Pancreas (tissue), 10 donors: ENCODE measurements at regions not wholly inside any gene's neighbourhood (a gene's known extent, or its start where the extent isn't known, plus 50 kb on each side); places are given as distances from the start of the nearest gene placed in this dataset.
A peak's percentile ranks its signal among the peaks of the same experiment; 100 is the strongest.

Experiments used
- ATAC-seq, 4 donors: fragments of 200-7000 bp; cut with Tn5 transposase; one replicate each; pipeline versions ENCODE4 v1.8.0 to v1.9.1; 2020; ENCODE audit warnings: mild to moderate bottlenecking in 4 of 4, moderate library complexity in 4 of 4
- DNase-seq, 6 donors: peaks; one replicate each; pipeline ENCODE4 v3.0.0-alpha.2; 2020
- FAIRE-seq: peaks from 2 replicates; lab custom pipeline; 2012; peaks lifted over from hg19 to GRCh38; lab: Jason Lieb, UNC
- H3K27ac ChIP-seq, 4 donors: fragments of 200-600 bp; sonication (generic); 1 replicate in 3 of 4; 2 replicates in 1 of 4; pipeline versions ENCODE4 v1.5.0 to v1.8.0; 2020
- H3K27me3 ChIP-seq, 4 donors: fragments of 200-600 bp; one replicate each; pipeline ENCODE4 v1.8.0; 2021
- H3K36me3 ChIP-seq, 3 donors: fragments of 200-600 bp; sonication (generic) in 1 of 3; one replicate each; pipeline versions ENCODE4 v1.5.0 to v1.8.0; 2020 to 2021
- H3K4me1 ChIP-seq, 3 donors: fragments of 200-600 bp; one replicate each; pipeline ENCODE4 v1.8.0; 2021
- H3K4me3 ChIP-seq, 4 donors: fragments of 200-600 bp; sonication (generic) in 2 of 4; one replicate each; pipeline versions ENCODE4 v1.5.0 to v1.8.0; 2020 to 2021
- H3K9me3 ChIP-seq, 4 donors: fragments of 200-600 bp; one replicate each; pipeline ENCODE4 v1.8.0; 2021
- WGBS, 2 donors: extraction: QIAGEN DNeasy Blood & Tissue Kit; methylation state at CpG; one replicate each; pipeline ENCODE4 v1.1.7; 2013; 5-methylcytosine and 5-hydroxymethylcytosine counted together
- intact Hi-C, 3 donors: fragments of 100-400 bp; cut with DNase I; formaldehyde crosslinking; loops; one replicate each; pipeline versions ENCODE4 v1.11.1 to v1.14.2; 2022
- TF ChIP-seq, protein P1 (sequence below), 4 donors: fragments of 200-600 bp; sonication (generic) in 3 of 4; IDR thresholded peaks; one replicate each; pipeline versions ENCODE4 v1.5.0 to v1.8.0; 2021; ENCODE audit warnings: antibody characterized with exemption in 4 of 4
- donor health status: healthy with polysubstance abuse.
- donor health status: DM: no; HTN: no; CAD: no; lungs with moderate emphysema.
- donor health status: DM: no; HTN: no; CAD: no.
- donor health status: control.
- donor health status: control.
- donor health status: Bipolar disorder and iron deficiency.
- donor health status: DM: yes; HTN: yes; CAD: no.
- donor health status: DM: no; HTN: no; CAD: no.
- donor health status: DM: no; HTN: no; CAD: no.
- donor health status: DM: yes; HTN: yes; CAD: no.

- Histone ChIP-seq H3K27ac (no peak overlapping the region), H3K4me1 (no peaks in the 10 kb centered on the region), H3K4me3 (no peak overlapping the region), H3K9me3 (no peaks in the 10 kb centered on the region), H3K36me3 (no peaks in the 10 kb centered on the region), H3K27me3 (no peaks in the 10 kb centered on the region)
- DNase-seq (no peak), ATAC-seq (peak in 1 of 4 donors; percentile 19), FAIRE-seq (no peak)
- TF ChIP-seq, protein P1, sequence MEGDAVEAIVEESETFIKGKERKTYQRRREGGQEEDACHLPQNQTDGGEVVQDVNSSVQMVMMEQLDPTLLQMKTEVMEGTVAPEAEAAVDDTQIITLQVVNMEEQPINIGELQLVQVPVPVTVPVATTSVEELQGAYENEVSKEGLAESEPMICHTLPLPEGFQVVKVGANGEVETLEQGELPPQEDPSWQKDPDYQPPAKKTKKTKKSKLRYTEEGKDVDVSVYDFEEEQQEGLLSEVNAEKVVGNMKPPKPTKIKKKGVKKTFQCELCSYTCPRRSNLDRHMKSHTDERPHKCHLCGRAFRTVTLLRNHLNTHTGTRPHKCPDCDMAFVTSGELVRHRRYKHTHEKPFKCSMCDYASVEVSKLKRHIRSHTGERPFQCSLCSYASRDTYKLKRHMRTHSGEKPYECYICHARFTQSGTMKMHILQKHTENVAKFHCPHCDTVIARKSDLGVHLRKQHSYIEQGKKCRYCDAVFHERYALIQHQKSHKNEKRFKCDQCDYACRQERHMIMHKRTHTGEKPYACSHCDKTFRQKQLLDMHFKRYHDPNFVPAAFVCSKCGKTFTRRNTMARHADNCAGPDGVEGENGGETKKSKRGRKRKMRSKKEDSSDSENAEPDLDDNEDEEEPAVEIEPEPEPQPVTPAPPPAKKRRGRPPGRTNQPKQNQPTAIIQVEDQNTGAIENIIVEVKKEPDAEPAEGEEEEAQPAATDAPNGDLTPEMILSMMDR (IDR thresholded peaks at IDR 0.05): no peak
- intact Hi-C loops: no loop called here
- 65 to 68% methylated on average over 4 of the region's 4 CpGs for whole genome bisulfite sequencing, 2 donors
Measured at GRCh38 chr15:68524753-68525584, 53.8 kb upstream of the CORO2B start.

DNA sequence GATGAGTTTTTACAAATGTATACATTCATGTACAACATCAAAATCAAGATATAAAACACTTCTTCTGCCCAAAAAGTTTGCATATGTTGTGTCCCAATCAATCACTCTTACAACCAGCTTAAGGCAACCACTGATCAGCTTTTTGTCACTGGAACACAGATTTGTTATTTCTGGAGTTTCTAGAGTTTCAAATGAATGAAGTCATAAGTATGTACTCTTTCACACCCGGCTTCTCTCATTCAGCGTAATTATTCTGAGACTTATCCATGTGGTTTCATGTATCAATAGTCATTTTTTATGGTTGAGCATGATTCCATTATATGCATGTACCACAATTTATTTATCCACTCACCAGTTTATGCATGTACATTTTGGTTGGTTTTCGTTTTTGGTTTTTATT lies 53.0 kb upstream of the CORO2B start:
- DNase-seq: no peak
- Histone ChIP-seq H3K27ac (no peak overlapping the region), H3K9me3 (no peaks in the 10 kb centered on the region), H3K4me3 (no peak overlapping the region), H3K36me3 (no peaks in the 10 kb centered on the region), H3K4me1 (no peaks in the 10 kb centered on the region), H3K27me3 (no peaks in the 10 kb centered on the region)
- TF ChIP-seq, protein P1 (IDR thresholded peaks at IDR 0.05): no peak
- WGBS, 2 donors: 67 to 69% methylated on average over 3 of the region's 3 CpGs
- FAIRE-seq: no peak
- intact Hi-C loops: no loop called here
- ATAC-seq: no peak

DNA sequence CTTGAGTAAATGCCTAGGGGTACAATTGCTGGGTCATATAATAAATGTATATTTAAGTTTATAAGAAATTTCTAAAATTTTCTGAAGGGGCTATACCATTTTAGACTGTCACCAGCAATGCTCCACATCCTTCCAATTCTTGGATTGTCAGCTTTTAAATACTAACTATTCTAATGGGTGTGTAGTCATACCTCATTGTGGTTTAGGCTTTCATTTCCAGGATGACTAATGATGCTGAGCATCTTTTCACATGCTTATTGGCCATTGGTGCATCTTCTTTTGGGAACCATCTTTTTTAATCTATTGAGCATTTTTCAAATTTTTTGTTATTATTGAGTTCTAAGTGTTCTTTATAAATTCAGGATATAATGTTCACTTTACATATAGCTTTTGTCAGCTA lies 52.5 kb upstream of the CORO2B start:
- TF ChIP-seq, protein P1 (IDR thresholded peaks at IDR 0.05): no peak
- FAIRE-seq: no peak
- Histone ChIP-seq H3K4me1 (no peaks in the 10 kb centered on the region), H3K27ac (no peak overlapping the region), H3K27me3 (no peaks in the 10 kb centered on the region), H3K36me3 (no peaks in the 10 kb centered on the region), H3K9me3 (no peaks in the 10 kb centered on the region), H3K4me3 (no peak overlapping the region)
- intact Hi-C loops: no loop called here
- DNase-seq: no peak
- no peak for ATAC-seq

DNA sequence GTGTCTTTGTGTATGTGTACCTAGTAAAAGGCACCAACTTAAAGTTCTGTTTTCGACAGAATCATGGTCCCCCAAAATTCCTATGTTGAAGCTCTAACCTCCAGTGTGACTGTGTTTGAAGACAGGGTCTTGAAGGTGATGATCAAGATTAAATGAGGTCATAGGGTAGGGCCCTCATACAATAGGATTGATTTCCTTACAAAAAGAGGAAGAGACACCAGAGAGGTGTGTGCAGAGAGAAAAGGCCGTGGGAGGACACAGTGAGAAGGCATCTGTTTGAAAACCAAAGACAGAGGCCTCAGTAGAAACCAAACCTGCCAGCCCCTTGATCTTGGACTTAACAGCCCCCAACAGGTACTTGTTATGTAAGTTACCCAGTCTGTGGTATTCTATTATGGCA lies 52.0 kb upstream of the CORO2B start:
- ATAC-seq (no peak), FAIRE-seq (no peak), DNase-seq (no peak)
- intact Hi-C loops: no loop called here
- Histone ChIP-seq H3K27me3 (no peaks in the 10 kb centered on the region), H3K4me1 (no peaks in the 10 kb centered on the region), H3K36me3 (no peaks in the 10 kb centered on the region), H3K4me3 (no peak overlapping the region), H3K9me3 (no peaks in the 10 kb centered on the region), H3K27ac (no peak overlapping the region)
- 86 to 95% methylated on average over 2 of the region's 2 CpGs for WGBS, 2 donors
- TF ChIP-seq, protein P1 (IDR thresholded peaks at IDR 0.05): no peak

DNA sequence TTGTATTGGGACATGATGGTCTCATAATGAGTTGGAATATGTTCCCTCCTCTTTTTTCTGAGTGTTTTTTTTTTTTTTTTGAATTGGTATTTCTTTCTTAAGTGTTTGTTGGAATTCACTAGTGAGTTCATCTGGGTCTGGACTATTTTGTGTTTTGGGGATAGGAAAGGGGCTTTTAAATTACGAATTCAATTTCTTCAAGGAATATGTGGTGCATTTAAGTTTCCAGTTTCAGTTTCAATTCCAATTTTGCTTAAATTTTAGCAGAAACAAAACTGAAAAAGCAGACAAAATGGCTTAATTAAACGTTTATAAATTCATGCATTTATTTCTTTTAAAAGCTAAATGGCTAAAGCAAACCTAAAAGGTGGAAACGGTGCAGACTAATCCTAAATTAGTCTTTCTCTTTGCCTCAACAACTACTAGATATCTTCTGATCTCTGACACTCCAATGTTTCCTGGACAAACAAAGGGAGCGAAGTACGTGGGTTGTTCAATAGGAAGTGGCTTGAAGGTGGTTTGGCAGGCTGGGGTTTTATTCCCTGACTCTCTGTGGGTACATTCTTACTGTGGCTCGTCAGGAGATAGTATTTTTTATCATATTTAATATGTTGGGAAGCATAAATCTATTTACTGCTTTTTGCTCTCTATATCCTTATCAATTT lies 50.0 kb upstream of the CORO2B start:
- intact Hi-C loops: no loop called here
- Histone ChIP-seq H3K27ac (no peak overlapping the region), H3K4me3 (no peak overlapping the region), H3K9me3 (no peaks in the 10 kb centered on the region), H3K36me3 (no peaks in the 10 kb centered on the region), H3K27me3 (no peaks in the 10 kb centered on the region), H3K4me1 (no peaks in the 10 kb centered on the region)
- no peak for DNase-seq
- no peak for ATAC-seq
- no peak for FAIRE-seq
- 19 to 24% methylated on average over 6 of the region's 6 CpGs for WGBS, 2 donors
- TF ChIP-seq, protein P1 (IDR thresholded peaks at IDR 0.05): no peak
